Ramos (cell line): ENCODE measurements at regions not wholly inside any gene's neighbourhood (a gene's known extent, or its start where the extent isn't known, plus 50 kb on each side); places are given as distances from the start of the nearest gene placed in this dataset.
"Not testable (repeated sequence)": the region's sequence is repeated elsewhere in the genome, so short reads cannot be mapped to it uniquely, and the experiment has no call there.

ENCODE experiments used
- in situ Hi-C: fragments of 300-500 bp; cut with MboI; formaldehyde crosslinking; loops from one replicate; pipeline ENCODE4 v1.14.3; 2022; ENCODE audit warnings: low sequenced_read_pairs; ENCODE audit not compliant: unreplicated experiment

DNA sequence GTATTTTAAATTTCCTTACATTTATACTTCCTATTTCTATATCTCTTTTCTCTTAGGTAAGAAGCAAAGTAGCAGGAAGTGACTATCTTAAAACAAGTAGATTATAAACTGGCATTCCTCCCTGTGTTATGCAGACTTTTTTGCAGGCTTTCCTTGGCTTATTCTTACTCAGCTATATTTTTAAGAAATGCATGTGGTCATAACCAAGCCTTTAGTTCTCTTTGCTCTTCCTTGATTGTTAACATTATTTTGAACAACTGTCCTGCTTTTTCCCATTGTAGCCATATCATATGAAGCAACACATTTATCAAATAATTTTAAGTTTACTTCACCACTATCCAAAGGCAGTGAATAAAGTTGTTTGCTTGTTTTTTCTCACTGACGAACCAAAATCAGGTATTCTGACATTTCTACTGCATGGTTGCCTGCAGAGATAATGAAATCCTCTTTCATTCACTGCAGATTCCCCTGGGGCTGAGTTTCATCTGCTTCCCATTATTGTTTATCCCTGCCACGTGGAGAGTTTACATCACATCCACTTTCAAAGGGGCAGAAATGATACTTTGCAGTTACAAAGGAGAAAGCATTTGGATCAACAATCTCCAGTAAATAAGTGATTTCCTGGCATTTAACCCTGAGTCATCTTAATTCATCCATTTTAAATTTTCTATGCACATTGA lies 389.9 kb upstream of the SEMA3C start:
- in situ Hi-C loops: no loop called here

- in situ Hi-C loops: no loop called here
These were observed 383.0 kb upstream of the SEMA3C start for GRCh38 chr7:81301815-81302214.

DNA sequence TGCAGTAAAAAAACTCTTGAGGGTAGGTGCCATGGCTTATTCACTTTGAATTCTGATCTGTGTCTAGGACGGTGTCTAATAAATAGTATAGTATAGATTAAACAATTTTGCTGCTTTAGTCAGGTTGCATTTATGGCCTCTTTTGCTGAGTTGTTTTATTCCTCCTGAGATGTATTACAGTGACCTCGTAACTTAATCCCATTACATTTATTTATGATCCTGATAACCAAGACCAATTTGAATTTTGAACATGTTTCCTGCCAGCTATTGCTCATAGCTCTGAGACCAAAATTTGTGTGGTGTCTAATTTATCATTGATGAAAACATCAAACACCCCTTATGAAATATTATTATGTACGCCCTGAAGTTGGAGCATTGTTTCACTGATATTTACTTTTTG lies 381.9 kb upstream of the SEMA3C start:
- in situ Hi-C loops: no loop called here

GRCh38 chr7:81299711-81300110 lies 380.9 kb upstream of the SEMA3C start:
- in situ Hi-C loops: no loop called here

- in situ Hi-C loops: no loop called here
These were observed 380.3 kb upstream of the SEMA3C start for GRCh38 chr7:81298951-81299666.

DNA sequence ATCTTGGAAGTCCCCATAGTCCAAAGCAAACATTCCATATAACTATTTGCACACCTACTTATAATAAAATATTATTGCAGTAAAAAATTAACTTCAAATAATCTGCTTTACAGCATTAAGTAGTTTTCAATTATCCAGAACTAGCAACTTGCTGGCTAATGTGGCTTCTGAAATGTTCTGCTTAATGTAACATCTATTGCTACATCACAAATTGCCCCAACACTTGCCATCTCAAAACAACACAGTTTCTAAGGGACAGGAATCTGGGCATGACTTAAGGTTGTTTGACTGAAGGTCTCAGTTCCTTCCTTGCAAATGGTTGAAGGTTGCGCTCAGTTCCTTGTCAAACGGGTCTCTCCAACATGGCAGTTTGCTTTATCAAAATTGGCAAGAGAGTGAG lies 378.5 kb upstream of the SEMA3C start:
- in situ Hi-C loops: no loop called here

- in situ Hi-C loops: no loop called here
These were observed 377.9 kb upstream of the SEMA3C start for GRCh38 chr7:81296726-81297125.

DNA sequence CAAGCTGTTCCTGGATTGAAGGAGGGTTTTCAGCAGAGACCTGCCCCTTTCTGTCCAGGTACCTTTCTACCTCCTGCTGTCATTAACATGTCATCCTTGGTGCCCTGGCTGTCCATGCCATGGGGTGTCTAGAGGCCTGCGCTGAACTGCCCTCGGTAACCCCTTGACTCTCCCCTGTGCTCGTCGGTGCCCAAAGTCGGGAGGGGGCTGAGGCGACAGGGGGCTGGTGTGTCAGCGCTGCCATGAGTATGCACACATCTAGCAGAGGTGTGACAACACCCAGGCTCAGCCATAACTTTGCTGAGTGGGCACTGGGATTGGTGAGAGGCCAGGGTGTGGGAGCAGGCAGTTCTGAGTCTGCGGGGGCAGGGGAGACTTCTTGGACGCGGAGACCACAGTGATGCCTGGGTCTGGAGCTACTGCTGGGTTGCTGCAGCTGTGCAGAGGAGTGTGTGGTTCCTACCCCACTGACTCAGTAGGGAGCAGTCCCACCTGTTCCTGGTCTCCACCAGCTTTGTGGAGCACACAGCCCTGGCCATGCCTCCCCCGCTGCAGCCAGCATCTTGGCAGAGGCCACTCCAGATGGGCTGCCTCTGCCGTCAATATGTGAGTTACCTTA lies 376.2 kb upstream of the SEMA3C start:
- in situ Hi-C loops: no loop called here

DNA sequence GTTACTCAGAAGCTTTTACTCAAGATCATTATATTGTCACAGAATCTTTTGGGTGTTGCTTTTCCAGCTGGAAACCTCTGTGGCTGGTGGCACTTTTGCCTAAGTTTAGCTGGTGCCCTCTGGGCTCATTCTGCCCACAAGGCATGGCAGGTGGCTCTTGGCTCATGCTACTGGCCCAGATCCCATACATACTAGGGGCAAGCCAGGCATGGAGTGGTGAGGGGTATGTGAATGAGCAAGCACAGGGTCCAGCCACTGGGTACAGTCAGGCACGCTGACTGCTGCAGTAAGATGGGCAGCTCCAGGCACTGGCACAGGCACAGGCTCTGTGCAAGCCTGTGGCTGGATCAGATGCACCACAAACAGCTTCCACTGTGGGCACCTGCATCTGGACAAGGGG lies 375.0 kb upstream of the SEMA3C start:
- in situ Hi-C loops: no loop called here

GRCh38 chr7:81286754-81287153 lies 367.9 kb upstream of the SEMA3C start:
- in situ Hi-C loops: not testable (repeated sequence)

DNA sequence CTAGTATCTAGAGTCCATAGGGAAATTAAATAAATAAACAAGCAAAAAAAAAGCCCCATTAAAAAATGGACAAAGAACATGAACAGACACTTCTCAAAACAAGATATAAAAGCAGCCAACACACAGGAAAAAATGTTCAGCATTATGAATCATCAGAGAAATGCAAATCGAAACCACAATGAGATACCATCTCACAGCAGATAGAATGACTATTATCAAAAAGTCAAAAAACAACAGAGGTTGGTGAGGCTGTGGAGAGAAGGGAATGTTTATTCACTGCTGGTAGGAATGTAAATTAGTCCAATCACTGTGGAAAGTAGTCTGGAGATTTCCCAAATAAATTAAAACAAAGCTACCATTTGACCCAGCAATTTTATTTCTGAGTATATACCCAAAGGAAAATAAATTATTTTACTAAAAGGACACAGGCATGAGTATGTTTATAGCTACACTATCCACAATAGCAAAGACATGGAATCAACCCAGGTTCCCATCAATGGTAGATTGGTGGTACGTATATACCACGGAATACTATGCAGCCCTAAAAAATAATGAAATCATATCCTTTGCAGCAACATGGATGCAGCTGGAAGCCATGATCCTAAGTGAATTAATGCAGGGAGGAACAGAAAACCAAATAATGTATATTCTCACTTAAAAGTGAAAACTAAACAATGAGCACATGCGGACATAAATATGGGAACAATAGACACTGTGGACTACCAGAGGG lies 366.5 kb upstream of the SEMA3C start:
- in situ Hi-C loops: no loop called here

GRCh38 chr7:81284576-81284975 lies 365.7 kb upstream of the SEMA3C start:
- in situ Hi-C loops: no loop called here

GRCh38 chr7:81280531-81280930 lies 361.7 kb upstream of the SEMA3C start:
- in situ Hi-C loops: no loop called here

DNA sequence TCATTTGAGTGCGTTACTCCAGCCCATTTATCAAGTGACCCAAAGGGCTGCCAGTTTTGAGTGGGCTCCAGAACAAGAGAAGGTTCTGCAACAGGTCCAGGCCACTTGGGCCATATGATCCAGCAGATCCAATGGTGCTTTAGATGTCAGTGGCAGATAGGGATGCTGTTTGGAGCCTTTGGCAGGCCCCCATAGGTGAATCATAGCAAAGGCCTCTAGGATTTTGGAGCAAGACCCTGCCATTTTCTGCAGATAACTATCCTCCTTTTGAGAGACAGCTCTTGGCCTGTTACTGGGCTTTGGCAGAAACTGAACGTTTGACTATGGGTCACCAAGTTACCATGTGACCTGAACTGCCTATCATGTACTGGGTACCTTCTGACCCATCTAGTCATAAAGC lies 358.8 kb upstream of the SEMA3C start:
- in situ Hi-C loops: no loop called here

DNA sequence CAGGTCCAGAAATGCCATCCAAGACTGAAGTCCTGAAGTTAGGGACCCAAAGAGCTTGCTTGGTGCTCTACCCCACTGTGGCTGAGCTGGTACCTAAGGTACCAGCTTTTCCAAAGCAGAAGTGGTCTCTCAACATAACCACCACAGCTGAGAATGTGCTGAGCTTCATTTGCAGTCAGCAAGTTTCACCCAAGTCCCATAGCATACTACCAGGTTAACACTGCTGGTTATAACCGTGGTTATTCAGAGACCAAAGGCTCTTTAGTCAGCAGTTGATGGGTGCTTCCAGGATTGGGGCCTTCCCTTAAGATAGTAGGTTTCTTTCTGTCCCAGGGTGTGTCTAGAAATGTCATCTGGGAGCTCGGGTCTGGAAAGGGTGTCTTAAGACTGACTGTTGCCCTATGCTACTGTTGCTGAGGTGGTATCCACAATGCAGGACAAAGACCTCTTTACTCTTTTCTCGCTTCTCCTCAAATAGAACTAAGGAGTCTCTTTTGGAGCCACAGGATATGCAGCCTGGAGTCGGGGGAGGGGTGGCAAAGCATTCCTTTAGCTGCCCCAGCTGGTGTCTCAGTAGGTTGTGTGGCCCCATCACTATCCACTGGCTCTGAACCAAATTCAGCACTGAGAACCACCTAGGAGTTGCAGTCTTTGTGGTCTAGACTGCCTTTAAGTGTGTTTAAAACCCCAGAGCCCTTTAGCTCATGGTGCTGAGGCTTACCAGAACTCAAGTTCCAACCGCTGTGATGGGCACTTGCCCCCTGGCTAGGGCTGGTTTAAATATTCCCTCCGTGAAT lies 354.9 kb upstream of the SEMA3C start:
- in situ Hi-C loops: no loop called here

- in situ Hi-C loops: no loop called here
These were observed 353.3 kb upstream of the SEMA3C start for GRCh38 chr7:81272176-81272575.

DNA sequence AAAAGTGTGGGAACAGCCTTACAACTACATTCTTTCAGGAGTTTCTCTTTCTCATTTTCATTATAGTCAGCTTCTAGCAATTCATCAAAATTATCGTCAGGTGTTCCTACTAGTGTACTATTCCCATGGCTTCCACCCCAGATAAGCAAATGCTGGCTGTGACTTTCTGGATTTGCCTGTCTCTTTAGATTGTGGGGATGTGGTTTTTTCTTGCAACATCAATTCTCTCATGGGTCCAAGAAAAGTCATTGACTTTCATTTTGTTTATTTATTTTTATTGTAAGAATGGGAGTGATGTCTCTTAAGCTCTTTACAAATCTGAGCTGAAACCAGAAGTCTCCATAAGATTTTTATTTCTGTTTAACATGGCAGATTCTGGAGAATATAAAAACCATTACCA lies 349.7 kb upstream of the SEMA3C start:
- in situ Hi-C loops: no loop called here

DNA sequence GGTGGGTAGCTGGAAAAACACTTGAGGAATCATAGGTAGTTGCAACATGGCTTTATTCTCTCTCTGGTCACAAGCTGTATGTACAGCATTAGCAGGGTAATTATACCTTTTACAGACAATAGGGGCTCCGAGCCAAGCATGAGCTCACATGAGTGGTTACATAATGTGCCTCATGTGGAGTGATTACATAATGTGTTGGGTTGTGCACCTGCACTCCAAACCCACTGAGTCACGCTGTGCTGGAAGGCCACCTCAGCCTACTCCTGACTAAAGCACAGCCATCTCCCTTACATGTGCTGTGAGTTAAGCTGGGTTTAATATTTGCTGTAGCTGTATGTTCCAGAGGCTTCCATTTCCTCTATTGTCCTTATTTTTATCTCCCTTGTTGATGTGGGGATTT lies 348.7 kb upstream of the SEMA3C start:
- in situ Hi-C loops: no loop called here

DNA sequence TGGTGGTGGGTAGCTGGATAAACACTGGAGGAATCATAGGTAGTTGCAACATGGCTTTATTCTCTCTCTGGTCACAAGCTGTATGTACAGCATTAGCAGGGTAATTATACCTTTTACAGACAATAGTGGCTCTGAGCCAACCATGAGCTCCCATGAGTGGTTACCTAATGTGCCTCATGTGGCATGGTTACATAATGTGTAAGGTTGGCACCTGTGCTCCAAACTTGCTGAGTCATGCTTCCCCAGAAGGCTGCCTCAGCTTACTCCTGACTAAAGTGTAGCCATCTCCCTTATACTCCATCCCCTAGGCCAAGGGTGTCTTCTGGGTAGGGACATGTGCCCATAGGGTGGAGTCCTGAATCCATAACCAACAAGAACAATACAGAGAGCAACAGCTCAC lies 345.3 kb upstream of the SEMA3C start:
- in situ Hi-C loops: no loop called here

GRCh38 chr7:81260152-81260551 lies 341.3 kb upstream of the SEMA3C start:
- in situ Hi-C loops: no loop called here
